ENCODE measurements at regions not wholly inside any gene's neighbourhood (a gene's known extent, or its start where the extent isn't known, plus 50 kb on each side); places are given as distances from the start of the nearest gene placed in this dataset.

DNA sequence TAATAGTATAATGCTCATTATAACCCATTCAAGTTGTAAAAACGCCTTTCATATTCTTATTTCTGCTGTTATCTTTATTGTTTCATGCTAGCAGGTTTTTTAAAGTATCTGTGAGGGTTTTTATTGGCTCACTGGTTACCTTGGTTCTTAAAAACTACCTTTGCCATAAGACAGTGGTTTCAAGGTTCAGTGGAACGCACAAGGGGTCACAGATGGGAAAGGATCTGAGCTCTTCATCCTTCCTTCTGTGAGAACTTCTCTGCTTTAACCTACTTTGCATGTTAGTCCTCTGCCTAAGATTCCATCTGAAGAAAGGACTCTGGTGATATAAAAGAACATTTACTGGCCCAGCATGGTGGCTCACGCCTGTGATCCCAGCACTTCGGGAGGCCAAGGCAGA lies 492.6 kb downstream of the CD83 start:
- Histone ChIP-seq H3K9me2 (ENCODE audit: insufficient read depth) (no peaks in the 10 kb centered on the region), H3K79me2 (ENCODE audit: low read depth) (no peaks in the 10 kb centered on the region), H3F3A (ENCODE audit: insufficient read depth, low read depth) (no peaks in the 10 kb centered on the region), H3K27ac (no peak overlapping the region), H3K36me3 (ENCODE audit: low read depth) (no peaks in the 10 kb centered on the region), H2AFZ (no peak overlapping the region), H3K27me3 (ENCODE audit: insufficient read depth, low read depth) (no peaks in the 10 kb centered on the region), H3K4me1 (replicated peaks; ENCODE audit: insufficient read depth) (0 out of 2 replicates have a peak, but pooled peaks cover 6% of the 10 kb centered on the region), H3K4me3 (no peak overlapping the region), H3K4me2 (no peak overlapping the region), H4K20me1 (ENCODE audit: insufficient read depth) (no peaks in the 10 kb centered on the region), H3K9me3 (ENCODE audit: insufficient read depth, low read depth) (no peaks in the 10 kb centered on the region)
- intact Hi-C loops (cut with micrococcal nuclease; ENCODE audit: unreplicated experiment), result no loop called here
- TF ChIP-seq, protein P1, sequence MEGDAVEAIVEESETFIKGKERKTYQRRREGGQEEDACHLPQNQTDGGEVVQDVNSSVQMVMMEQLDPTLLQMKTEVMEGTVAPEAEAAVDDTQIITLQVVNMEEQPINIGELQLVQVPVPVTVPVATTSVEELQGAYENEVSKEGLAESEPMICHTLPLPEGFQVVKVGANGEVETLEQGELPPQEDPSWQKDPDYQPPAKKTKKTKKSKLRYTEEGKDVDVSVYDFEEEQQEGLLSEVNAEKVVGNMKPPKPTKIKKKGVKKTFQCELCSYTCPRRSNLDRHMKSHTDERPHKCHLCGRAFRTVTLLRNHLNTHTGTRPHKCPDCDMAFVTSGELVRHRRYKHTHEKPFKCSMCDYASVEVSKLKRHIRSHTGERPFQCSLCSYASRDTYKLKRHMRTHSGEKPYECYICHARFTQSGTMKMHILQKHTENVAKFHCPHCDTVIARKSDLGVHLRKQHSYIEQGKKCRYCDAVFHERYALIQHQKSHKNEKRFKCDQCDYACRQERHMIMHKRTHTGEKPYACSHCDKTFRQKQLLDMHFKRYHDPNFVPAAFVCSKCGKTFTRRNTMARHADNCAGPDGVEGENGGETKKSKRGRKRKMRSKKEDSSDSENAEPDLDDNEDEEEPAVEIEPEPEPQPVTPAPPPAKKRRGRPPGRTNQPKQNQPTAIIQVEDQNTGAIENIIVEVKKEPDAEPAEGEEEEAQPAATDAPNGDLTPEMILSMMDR (conservative IDR thresholded peaks at IDR 0.05), result no peak
- TF ChIP-seq EZH2 (IDR thresholded peaks at IDR 0.05; ENCODE audit: low read depth), result no peak
- ChIA-PET CTCF (no interaction called here), POLR2A (ENCODE audit: unreplicated experiment) (no interaction called here)
- BruUV-seq (replicated peaks), result no TSS peak
- no peak for DNase-seq

GRCh38 chr6:14612016-14612980 lies 494.7 kb downstream of the CD83 start:
- Histone ChIP-seq H3K36me3 (ENCODE audit: low read depth) (no peaks in the 10 kb centered on the region), H3K4me1 (replicated peaks; ENCODE audit: insufficient read depth) (0 out of 2 replicates have a peak, but pooled peaks cover 6% of the 10 kb centered on the region), H2AFZ (no peak overlapping the region), H4K20me1 (ENCODE audit: insufficient read depth) (no peaks in the 10 kb centered on the region), H3K27ac (no peak overlapping the region), H3K9me2 (ENCODE audit: insufficient read depth) (no peaks in the 10 kb centered on the region), H3F3A (ENCODE audit: insufficient read depth, low read depth) (no peaks in the 10 kb centered on the region), H3K79me2 (ENCODE audit: low read depth) (no peaks in the 10 kb centered on the region), H3K4me2 (no peak overlapping the region), H3K27me3 (ENCODE audit: insufficient read depth, low read depth) (no peaks in the 10 kb centered on the region), H3K4me3 (no peak overlapping the region), H3K9me3 (ENCODE audit: insufficient read depth, low read depth) (no peaks in the 10 kb centered on the region)
- ChIA-PET CTCF (no interaction called here), POLR2A (ENCODE audit: unreplicated experiment) (interaction anchor here (0.6 kb wide), 1 partner anchor 244 kb away, joined by 20 read pairs; no protein-coding TSS in a partner anchor)
- intact Hi-C loops (cut with micrococcal nuclease; ENCODE audit: unreplicated experiment), result no loop called here
- DNase-seq, result no peak
- no TSS peak for BruUV-seq (replicated peaks)
- TF ChIP-seq, protein P1 (conservative IDR thresholded peaks at IDR 0.05), result no peak
- no peak for TF ChIP-seq EZH2 (IDR thresholded peaks at IDR 0.05; ENCODE audit: low read depth)

GRCh38 chr6:14614631-14615030 lies 497.1 kb downstream of the CD83 start:
- Histone ChIP-seq H2AFZ (no peak overlapping the region), H3K4me2 (no peak overlapping the region), H3K27me3 (ENCODE audit: insufficient read depth, low read depth) (no peaks in the 10 kb centered on the region), H3K4me3 (no peak overlapping the region), H3K27ac (no peak overlapping the region), H3F3A (ENCODE audit: insufficient read depth, low read depth) (no peaks in the 10 kb centered on the region), H3K79me2 (ENCODE audit: low read depth) (no peaks in the 10 kb centered on the region), H3K9me2 (ENCODE audit: insufficient read depth) (no peaks in the 10 kb centered on the region), H3K4me1 (replicated peaks; ENCODE audit: insufficient read depth) (0 out of 2 replicates have a peak, but pooled peaks cover 6% of the 10 kb centered on the region), H4K20me1 (ENCODE audit: insufficient read depth) (no peaks in the 10 kb centered on the region), H3K36me3 (ENCODE audit: low read depth) (no peaks in the 10 kb centered on the region), H3K9me3 (ENCODE audit: insufficient read depth, low read depth) (no peaks in the 10 kb centered on the region)
- intact Hi-C loops (cut with micrococcal nuclease; ENCODE audit: unreplicated experiment), result no loop called here
- no peak for DNase-seq
- no peak for TF ChIP-seq EZH2 (IDR thresholded peaks at IDR 0.05; ENCODE audit: low read depth)
- TF ChIP-seq, protein P1 (conservative IDR thresholded peaks at IDR 0.05), result no peak
- ChIA-PET POLR2A (ENCODE audit: unreplicated experiment) (no interaction called here), CTCF (no interaction called here)
- BruUV-seq (replicated peaks), result no TSS peak
